ENCODE measurements at regions not wholly inside any gene's neighbourhood (a gene's known extent, or its start where the extent isn't known, plus 50 kb on each side); places are given as distances from the start of the nearest gene placed in this dataset.

DNA sequence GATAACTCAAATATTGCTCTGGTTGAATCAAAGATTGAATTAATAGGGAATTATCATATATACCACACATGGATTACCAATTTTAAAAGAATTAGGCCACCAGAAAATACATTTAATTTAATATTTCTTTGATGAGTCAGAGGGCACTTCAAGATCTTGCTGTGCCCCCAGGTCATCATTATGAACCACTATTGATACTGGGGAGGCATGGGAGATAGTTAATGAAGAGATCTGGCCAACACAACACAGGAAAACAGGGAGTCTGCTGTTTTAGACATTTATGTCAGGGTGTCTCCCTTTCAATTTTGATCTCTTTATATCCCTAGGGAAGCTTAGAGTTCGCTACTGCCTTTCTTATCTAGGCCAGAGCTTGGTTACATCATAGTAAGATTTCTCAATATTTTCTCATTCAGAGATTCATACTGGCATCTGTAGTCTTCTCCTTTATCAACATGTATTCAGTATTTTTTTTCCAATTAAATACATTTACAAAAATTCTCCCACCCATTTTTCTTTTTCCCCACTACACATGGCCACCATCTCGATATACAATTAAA, 158.3 kb upstream of the ZFHX3 start:
- H4K20me1 ChIP-seq (ENCODE audit: insufficient read depth, low read length): no peaks in the 10 kb centered on the region
- H3K4me3 ChIP-seq (replicated peaks in 1 of 3; ENCODE audit: insufficient read depth in 1 of 3, low read depth in 2 of 3, low read length in 3 of 3): no peak overlapping the region
- 11% methylated on average over 2 of the region's 2 CpGs for WGBS (ENCODE audit: low lambda C conversion rate)
- intact Hi-C loops (cut with micrococcal nuclease; ENCODE audit: unreplicated experiment) (no loop called here), in situ Hi-C loops (cut with HindIII; ENCODE audit: extremely low pct_ligation_motif_present, low pct_unique_long_range_greater_than_20kb) (no loop called here)
- no peaks in the 10 kb centered on the region for H3K36me3 ChIP-seq (replicated peaks in 1 of 2; ENCODE audit: control insufficient read depth in 1 of 2, insufficient read depth in 2 of 2, low read length in 2 of 2)
- no peak overlapping the region for H2AFZ ChIP-seq (ENCODE audit: low read length)
- POLR2A ChIA-PET: no interaction called here
- H3K9ac ChIP-seq (ENCODE audit: insufficient read depth, low read depth, low read length): no peak overlapping the region
- no peaks in the 10 kb centered on the region for H3K79me2 ChIP-seq (ENCODE audit: insufficient read depth, low read length)
- H3K27ac ChIP-seq (ENCODE audit: extremely low read length, insufficient read depth, low read length): no peak overlapping the region
- H3K4me2 ChIP-seq (ENCODE audit: low read depth, low read length): no peak overlapping the region
- CTCF ChIA-PET (ENCODE audit: low intra/inter-chr PET ratio, low total read pairs): no interaction called here
- FAIRE-seq (no peak), ATAC-seq (no peak), DNase-seq (ENCODE audit: low spot score) (no peak)
- peaks cover 18% of the 10 kb centered on the region for H3K4me1 ChIP-seq (ENCODE audit: insufficient read depth, low read length)
- peaks cover 0 to 3% of the 10 kb centered on the region in 2 experiments; a peak in 2 of 5 replicates for H3K27me3 ChIP-seq (ENCODE audit: control insufficient read depth in 1 of 2, insufficient read depth in 2 of 2, low read length in 2 of 2)
- H3K9me3 ChIP-seq (ENCODE audit: low read length): no peaks in the 10 kb centered on the region
- no TSS peak for BruUV-seq (replicated peaks)
- no peak for TF ChIP-seq THYN1 (CRISPR knock-in tag; IDR thresholded peaks at IDR 0.05; ENCODE audit: borderline replicate concordance, low read depth)
- no peak for TF ChIP-seq ZNF747 (CRISPR knock-in tag; IDR thresholded peaks at IDR 0.05; ENCODE audit: borderline replicate concordance)
- TF ChIP-seq KAT7 (CRISPR knock-in tag; IDR thresholded peaks at IDR 0.05; ENCODE audit: borderline replicate concordance): no peak
- TF ChIP-seq DPF2 (CRISPR knock-in tag; IDR thresholded peaks at IDR 0.05; ENCODE audit: borderline replicate concordance, low read depth): no peak
- TF ChIP-seq RFX3 (CRISPR knock-in tag; IDR thresholded peaks at IDR 0.05): no peak
- no peak for TF ChIP-seq ZNF367 (CRISPR knock-in tag; IDR thresholded peaks at IDR 0.05; ENCODE audit: borderline replicate concordance)
- no peak for TF ChIP-seq ZBTB8A (CRISPR knock-in tag; IDR thresholded peaks at IDR 0.05; ENCODE audit: borderline replicate concordance, low read depth)
- no peak for TF ChIP-seq HMG20A (CRISPR knock-in tag; IDR thresholded peaks at IDR 0.05; ENCODE audit: borderline replicate concordance)
- TF ChIP-seq, protein P1, sequence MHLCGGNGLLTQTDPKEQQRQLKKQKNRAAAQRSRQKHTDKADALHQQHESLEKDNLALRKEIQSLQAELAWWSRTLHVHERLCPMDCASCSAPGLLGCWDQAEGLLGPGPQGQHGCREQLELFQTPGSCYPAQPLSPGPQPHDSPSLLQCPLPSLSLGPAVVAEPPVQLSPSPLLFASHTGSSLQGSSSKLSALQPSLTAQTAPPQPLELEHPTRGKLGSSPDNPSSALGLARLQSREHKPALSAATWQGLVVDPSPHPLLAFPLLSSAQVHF (CRISPR knock-in tag; IDR thresholded peaks at IDR 0.05): no peak
- TF ChIP-seq JUN (CRISPR knock-in tag; IDR thresholded peaks at IDR 0.05): no peak
- TF ChIP-seq KLF13 (CRISPR knock-in tag; IDR thresholded peaks at IDR 0.05): no peak
- TF ChIP-seq, protein P2, sequence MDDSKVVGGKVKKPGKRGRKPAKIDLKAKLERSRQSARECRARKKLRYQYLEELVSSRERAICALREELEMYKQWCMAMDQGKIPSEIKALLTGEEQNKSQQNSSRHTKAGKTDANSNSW (CRISPR knock-in tag; IDR thresholded peaks at IDR 0.05; ENCODE audit: borderline replicate concordance): no peak
- TF ChIP-seq ZBTB7A (CRISPR knock-in tag; IDR thresholded peaks at IDR 0.05): no peak
- no peak for TF ChIP-seq MTF2 (CRISPR knock-in tag; IDR thresholded peaks at IDR 0.05; ENCODE audit: borderline replicate concordance)
- TF ChIP-seq, protein P3, sequence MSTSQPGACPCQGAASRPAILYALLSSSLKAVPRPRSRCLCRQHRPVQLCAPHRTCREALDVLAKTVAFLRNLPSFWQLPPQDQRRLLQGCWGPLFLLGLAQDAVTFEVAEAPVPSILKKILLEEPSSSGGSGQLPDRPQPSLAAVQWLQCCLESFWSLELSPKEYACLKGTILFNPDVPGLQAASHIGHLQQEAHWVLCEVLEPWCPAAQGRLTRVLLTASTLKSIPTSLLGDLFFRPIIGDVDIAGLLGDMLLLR (CRISPR knock-in tag; IDR thresholded peaks at IDR 0.05): no peak
- TF ChIP-seq EEA1 (CRISPR knock-in tag; IDR thresholded peaks at IDR 0.05; ENCODE audit: borderline replicate concordance): no peak
- no peak for TF ChIP-seq KLF9 (CRISPR knock-in tag; IDR thresholded peaks at IDR 0.05; ENCODE audit: low read depth)
- TF ChIP-seq TOE1 (CRISPR knock-in tag; IDR thresholded peaks at IDR 0.05): no peak

Measured in HepG2 (cell line).